ENCODE measurements at regions not wholly inside any gene's neighbourhood (a gene's known extent, or its start where the extent isn't known, plus 50 kb on each side); places are given as distances from the start of the nearest gene placed in this dataset.
"Not testable (repeated sequence)": the region's sequence is repeated elsewhere in the genome, so short reads cannot be mapped to it uniquely, and the experiment has no call there.

DNA sequence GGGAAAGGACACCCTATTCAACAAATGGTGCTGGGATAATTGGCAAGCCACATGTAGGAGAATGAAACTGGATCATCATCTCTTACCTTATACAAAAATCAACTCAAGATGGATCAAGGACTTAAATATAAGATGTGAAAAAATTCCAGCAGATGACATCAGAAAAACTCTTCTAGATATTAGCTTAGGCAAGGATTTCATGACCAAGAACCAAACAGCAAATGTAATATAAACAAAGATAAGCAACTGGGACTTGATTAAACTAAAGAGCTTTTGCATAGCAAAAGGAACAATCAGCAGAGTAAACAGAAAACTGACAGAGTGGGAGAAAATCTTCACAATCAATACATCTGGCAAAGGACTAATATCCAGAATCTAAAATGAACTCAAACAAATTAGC is 54.5 kb upstream of the SPTLC3 start:
- TF ChIP-seq POLR2A, CTCF (IDR thresholded peaks at IDR 0.05): not testable (repeated sequence)
